ENCODE measurements at regions not wholly inside any gene's neighbourhood (a gene's known extent, or its start where the extent isn't known, plus 50 kb on each side); places are given as distances from the start of the nearest gene placed in this dataset.

DNA sequence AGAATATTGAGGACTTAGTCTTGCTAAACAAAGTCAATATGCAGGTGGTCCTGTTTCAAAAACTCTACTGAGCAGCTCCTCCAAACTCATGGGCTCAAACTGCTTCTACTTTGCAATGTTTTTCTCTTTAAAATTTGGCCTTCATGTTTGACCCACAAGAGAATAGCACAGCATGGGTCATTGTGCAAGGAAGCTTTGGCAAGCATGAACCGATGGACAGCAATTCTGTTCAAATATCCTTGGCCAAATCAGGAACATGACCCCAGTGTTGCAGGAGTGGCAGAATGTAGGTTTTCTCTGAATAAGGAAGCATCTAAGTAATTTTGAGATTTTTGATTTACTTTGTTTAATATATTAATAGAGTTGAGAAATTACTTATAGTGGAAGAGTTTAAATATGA, 477.9 kb downstream of the KCNJ3 start:
- no peak for DNase-seq (ENCODE audit: low read depth in 2 of 2)

DNA sequence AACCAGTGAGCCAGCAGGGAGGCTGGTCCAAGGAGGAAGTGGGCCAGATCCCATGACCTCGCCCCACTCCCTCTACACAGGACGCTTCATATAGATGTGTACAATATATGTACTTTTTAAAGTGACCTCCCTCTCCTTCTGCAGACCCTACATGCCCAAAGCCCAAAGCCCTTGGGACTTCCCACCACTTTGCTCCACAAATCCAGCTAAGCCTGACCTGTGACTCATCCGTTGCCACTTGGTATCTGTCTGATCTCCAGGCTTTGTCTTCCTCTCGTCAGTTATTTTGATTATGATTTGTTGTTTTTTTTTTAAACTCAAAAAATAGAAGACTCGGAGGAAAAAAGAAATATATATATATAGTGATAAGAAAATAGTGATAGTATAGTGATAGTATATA, 470.8 kb downstream of the KCNJ3 start:
- no peak for DNase-seq (ENCODE audit: low read depth in 2 of 2)

DNA sequence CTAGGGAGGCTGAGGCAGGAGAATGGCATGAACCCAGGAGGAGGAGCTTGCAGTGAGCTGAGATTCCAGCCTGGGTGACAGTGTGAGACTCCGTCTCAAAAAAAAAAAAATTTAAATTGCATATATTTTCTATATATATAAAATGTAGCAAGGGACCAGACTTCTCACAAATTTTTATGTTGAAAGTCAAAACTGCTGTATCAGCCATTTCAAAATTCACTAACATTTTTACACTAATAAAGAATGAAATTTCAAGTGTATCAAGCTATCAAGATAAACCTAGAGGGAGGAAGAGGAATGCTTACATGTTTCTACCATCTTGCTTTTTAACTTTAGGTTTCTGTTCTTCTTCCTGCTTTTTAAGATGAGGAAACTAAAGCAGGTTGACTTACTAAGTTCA, 464.0 kb downstream of the KCNJ3 start:
- DNase-seq (ENCODE audit: low read depth in 2 of 2): no peak

DNA sequence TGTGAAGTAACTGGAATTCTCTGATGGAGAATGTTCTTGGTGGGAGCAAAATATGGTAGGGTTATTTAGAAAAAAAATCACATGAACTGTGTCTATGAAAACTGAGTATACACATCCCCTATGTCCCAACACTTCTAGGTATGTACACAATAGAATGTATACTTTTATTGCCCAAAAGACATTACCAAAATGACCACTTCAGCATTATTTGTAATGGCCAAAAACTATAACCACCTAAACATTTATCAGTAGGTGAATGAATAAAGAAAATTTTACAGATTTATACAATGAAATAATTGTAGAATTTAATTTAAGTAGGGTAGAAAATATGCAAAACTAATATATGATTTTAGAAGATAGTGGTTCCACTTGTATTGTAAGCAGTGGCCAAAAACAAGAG, 462.8 kb downstream of the KCNJ3 start:
- DNase-seq (ENCODE audit: low read depth in 2 of 2): no peak

DNA sequence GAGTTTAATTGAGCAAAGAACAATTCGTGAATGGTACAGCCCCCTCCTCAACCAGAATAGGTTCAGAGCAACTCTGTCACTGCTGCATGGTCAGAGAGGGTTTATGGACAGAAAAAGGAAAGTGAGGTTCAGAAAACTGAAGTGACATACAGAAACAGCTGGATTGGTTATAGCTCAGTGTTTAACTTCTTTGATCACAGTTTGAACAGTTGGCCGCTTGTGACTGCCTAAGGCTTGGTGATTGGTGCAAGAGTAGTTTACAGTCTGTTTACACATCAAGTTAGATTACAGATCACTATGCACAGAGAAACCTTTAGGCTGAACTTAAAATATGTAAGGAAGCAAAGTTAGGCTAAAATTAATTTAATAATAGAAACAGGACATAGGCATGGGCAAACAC, 459.2 kb downstream of the KCNJ3 start:
- DNase-seq (ENCODE audit: low read depth in 2 of 2): no peak

DNA sequence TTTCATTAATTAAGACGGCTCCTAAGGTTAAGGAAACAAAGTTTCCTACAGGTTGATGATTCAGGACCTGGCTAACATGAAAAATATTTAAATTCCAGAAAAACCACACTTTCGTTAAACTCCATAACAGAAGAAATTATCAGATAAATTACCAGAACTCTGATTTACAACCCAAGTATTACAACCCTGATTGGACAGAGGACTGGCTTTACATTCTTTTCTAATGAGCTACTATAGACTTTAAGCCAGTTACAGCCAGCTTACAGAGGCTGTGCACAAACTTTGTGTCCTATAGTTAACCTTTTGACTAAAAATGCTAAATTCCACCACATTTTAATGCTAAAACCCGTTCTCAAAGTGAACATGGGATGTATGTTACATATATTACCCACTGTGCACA, 458.6 kb downstream of the KCNJ3 start:
- no peak for DNase-seq (ENCODE audit: low read depth in 2 of 2)

DNA sequence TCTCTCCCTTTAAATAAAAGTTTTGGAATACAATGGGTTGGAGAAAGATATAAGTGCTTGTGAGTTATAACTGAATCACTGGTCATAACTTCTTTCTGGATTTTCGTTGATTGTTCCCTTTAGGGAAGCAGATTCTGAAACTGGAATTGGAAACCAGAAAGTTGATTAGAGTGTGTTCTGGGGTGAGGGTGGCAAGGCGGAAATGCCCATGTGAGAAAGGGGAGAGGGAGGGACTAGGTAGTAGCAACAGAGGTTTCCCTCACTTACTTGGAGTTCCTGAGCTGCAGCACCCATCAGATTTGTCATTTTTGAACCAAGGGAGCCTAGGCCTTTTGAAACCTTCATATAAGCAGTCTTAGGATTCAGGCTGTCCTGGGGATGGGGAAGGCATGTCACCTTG, 453.4 kb downstream of the KCNJ3 start:
- no peak for DNase-seq (ENCODE audit: low read depth in 2 of 2)

DNA sequence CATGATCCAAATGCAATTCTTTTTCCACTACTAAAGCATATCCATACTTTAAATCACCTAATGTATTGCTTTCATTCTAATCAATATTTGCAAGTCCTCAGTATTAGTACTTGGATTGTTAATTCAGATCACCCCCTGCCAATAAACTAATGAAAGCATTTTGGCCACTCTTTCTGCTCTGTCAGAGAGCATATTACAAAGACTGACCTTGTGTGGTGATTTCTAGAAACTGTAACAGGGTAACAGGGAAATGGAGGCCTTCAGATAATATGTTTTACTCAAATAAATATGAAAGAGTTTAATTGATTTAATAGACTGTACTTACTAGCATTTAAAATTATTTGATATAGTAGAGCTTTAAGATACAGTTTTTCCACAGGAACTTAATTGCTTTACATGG, 453.0 kb downstream of the KCNJ3 start:
- no peak for DNase-seq (ENCODE audit: low read depth in 2 of 2)

DNA sequence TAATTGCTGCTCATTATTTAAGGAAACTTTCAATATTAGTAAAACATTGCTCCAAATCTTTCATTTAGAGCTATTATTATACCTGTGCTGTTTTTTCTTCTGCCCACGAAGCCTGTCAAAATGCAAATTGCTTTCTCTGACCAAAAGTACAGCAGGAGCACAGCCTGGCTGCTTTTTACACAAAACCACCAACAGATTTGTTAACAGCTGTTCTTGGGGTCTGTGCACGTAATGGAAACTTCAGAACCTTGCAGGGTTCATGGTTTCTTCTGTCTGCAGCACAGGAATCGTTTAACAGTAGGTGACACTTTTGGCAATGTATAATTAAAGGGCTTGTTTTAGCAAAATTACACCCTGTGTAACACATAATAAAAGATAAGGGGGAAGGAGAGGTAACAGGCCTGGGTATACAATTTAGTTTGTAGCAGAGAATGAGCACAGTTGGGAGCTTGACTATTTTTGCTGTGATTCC, 447.3 kb downstream of the KCNJ3 start:
- no peak for DNase-seq (ENCODE audit: low read depth in 2 of 2)

DNA sequence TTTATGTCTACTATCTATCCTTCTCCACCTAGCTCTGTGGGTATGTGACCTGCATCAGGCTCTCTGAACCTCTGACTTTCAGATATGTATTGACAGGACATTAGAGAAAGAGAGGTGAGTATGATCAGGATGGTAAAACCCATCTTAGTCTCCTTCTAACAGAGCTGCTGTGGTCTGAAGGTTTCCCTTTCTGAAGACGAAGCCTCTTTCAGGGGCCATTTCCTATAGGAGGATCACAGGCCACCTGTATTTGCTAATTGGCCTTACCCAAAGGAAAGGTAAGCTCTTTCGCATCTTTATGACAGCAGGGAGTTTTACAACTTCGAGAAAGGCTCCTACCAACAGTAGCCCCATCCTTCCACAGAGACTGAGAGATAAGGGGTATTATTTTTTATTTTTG, 442.9 kb downstream of the KCNJ3 start:
- no peak for DNase-seq (ENCODE audit: low read depth in 2 of 2)

DNA sequence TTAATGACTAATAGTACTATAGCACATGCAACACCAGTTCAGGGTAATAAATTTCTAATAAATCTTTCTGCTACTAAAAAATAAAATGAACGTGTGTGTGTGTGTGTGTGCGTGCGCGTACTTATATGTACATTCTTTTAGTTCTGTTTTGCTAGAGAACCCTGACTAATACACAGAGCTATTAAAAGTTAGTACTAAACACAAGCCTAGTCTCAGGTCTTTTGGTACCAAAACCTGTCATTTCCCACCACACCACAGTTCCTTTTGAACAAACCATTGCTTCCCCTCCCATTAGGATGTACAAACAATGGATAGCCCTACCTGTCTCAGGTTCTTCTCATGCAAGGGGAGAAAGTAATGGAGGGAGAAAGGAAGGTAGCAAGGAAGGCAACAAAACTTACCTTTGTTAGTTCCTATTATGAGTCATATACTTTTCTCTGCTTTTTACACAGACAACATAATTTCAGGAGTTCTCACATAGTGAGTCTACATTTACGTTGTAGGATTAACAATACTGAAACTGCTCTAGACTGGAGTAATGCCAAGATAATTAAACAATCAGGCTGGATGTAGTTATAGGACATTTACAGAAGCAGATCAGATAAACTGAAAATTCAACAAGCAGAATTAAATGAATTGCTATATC, 427.2 kb downstream of the KCNJ3 start:
- no peak for DNase-seq (ENCODE audit: low read depth in 2 of 2)

DNA sequence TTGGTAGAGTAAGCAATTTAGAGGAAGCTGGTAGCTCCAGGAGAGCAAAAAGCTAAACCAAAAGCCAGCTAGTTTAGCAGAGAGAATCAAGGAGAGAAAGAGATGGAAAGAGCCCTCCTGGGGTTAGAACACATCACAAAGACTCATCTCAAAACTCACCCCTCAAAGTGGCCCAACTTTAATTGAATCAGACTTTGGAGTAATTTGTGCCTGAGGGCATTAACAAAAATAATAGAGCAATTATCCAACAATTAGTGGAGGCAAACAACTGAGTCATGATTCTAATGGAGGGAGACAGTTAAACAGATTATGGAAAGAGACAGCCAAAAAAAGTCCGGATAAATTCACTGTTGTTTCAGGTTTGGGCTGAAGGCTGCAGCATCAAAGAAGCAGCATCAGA, 417.4 kb downstream of the KCNJ3 start:
- DNase-seq (ENCODE audit: low read depth in 2 of 2): no peak

DNA sequence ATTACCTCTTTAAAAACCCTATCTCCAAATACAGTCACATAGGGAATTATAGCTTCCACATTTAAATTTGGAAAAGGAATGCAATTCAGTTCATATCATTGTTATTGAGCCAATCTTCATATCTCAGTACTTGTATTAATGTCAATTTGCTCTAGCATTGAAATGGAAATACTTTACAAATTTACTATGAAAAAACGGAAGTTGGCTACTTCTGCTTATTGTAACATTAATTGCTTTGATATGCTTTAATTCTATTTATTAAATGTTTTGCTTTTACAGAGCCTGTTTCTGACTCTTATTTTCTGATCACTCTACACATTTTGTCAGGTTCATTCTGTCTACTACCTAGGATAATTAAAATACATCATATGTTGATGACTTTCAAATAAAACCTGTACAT, 412.6 kb downstream of the KCNJ3 start:
- DNase-seq (ENCODE audit: low read depth in 2 of 2): no peak

DNA sequence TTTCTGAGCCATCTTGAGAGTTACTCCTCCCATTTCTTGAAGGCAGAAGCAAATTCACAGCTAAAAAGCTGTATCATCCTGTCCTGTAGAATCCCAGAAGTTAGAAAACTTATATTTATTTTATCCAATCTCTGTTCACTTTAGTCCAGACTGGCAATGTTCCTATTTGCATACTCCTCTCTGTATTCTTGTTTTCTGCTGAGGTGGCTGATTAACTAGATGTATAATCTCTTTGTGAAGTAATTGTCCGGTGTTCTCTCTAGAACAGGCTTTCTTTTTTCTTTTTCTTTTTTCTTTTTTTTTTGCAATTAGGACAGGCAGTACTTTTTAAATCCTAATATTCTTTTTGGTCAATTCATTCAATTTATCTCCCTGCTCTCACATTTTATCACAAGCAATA, 411.0 kb downstream of the KCNJ3 start:
- no peak for DNase-seq (ENCODE audit: low read depth in 2 of 2)

DNA sequence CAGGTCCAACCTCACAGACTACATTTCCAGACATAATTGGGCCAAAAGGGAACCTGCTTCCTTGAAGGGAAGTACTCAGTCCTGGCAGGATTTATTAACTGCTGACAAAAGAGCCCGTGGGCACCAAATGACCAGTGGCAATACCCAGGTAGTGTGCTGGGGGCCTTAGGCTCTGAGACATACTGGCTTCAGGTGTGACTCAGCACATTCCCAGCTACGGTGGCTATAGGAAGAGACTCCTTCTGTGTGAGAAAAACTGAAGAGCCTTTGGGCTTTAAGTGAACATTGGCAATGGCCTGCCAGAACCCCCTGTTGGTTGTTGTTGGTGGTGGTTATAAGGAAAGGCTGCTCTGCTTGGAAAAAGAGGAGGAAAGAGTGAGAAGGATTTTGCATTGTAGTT, 401.8 kb downstream of the KCNJ3 start:
- no peak for DNase-seq (ENCODE audit: low read depth in 2 of 2)

DNA sequence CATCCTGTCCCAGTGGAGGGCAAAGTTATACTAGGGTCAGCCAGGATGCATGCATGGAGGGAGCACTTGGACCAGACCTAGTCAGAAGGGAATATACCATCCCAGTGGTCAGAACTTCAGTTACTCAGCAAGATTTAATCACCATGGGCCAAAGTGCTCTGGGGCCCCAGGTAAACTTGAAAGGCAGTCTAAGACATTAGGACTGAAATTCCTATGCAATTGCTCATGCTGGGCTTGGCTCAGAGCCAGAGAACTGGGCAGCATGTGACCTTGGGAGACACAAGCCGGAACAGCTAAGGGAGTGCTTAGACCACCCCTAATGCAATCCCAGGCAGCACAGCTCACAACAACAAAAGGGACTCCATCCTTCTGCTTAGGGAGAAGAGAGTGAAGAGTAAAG, 401.3 kb downstream of the KCNJ3 start:
- no peak for DNase-seq (ENCODE audit: low read depth in 2 of 2)

DNA sequence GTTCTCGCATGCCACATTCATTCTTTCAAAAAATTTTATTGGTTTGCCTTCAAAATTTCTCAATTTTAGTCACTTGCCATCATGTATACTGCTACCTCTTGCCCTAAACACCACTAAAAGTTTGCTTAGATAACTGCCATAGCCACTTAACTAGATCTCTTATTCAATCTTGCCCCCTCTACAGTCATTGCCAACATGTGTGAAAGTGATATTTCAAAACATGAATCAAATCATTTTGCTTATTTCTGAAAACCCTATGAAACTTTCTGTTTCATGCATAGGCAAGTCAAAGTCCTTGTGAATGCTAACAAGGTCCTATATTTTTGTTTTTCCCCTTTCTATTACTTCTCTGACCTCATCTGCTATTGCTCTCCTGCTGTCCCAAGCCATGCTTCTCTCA, 397.1 kb downstream of the KCNJ3 start:
- DNase-seq (ENCODE audit: low read depth in 2 of 2): no peak

DNA sequence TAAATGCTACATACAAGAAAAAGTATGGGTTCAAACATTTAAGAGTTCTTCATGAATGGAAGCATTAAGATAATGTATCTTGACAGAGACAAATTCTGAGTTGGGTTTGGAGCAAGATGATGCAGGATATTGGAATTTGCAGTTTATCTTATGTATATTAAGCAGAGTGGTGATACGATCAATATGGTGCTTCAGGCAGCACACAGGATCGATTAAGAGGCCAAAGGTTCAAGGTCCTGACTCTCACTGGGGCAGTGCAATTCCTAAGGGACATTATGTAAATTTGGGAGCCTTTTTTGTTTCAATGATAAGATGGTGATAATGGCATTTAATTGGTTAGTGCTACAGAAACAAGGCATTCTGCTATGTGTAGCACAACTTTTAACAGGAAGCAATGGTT, 381.9 kb downstream of the KCNJ3 start:
- no peak for DNase-seq (ENCODE audit: low read depth in 2 of 2)

DNA sequence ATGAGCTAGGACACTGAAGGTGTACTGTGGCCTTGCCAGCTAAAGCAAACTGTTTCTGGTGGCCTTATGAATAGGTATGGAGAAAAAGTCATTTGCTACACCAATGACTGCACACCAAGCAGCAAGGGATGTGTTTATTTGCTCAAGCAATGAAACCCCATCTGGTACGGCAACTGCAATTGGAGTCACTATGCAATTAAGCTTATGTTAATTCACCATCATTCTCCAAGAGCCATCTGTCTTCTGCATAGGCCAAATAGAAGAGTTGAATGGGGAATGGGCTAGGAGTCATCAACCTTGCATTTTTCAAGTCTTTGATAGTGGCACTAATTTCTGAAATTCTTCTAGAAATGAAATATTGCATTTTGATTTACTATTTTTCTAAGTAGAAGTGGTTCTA, 372.0 kb downstream of the KCNJ3 start:
- no peak for DNase-seq (ENCODE audit: low read depth in 2 of 2)

DNA sequence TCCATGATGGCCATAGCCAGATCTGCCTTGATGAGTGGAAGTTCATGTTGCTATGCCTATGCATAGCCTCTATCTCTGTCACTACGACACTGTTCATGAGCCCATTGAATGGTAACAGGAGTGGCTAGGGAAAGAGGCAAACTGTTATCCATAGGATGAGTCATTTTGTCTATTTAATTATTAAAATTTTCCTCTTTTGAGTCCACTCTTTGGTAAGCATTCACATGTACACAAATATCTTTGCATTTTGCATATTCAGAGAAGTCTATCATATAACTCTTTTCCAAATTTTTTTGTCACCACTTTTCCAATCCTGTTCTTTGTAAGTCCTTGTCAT, 364.4 kb downstream of the KCNJ3 start:
- no peak for DNase-seq (ENCODE audit: low read depth in 2 of 2)

DNA sequence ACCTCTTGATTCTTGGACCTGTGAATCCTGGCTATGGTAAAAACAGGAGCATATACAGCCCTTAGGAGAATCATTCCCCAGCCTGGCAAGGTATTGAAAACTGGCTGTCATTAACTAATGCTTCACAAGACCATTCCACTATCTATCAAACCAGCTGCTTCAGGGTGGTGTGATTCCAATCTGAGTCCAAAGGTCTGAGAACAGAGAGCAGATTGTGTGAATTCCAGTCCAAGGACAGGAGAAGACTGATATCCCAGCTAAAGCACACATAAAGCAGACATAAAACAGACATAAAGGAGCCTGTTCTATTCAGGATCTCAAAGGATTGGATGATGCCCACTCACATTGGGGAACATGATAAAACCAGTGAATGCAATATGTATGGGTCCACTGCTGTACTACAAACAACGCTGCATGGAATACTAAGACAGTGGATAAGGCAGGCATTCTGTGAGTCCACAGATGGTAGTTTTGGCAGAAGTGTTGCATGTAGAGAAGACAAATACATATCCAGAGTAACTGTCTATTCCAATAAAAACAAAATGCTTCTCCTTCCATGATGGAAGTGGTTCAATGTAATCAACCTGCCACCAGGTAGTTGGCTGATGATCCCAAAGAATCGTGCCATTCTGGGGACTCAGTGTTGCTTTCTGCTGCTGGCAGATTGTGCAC, 363.9 kb downstream of the KCNJ3 start:
- no peak for DNase-seq (ENCODE audit: low read depth in 2 of 2)

DNA sequence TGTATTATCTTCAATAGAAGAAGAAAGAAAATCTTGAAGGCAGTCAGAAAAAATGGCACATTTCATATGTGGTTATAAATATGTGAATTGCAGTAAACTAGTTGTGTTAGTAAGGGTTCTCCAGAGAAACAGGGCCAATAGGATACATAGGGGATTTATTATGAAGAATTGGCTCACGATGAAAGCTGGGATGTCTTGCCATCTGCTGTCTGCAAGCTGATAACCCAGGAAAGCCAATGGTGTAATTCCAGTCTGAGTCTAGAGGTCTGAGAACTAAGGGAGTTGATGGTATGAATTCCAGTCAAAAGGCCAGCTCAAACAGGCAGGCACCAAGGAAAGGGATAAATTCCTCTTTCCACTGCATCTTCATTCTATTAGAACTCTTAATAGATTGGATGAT, 362.4 kb downstream of the KCNJ3 start:
- DNase-seq (ENCODE audit: low read depth in 2 of 2): no peak

DNA sequence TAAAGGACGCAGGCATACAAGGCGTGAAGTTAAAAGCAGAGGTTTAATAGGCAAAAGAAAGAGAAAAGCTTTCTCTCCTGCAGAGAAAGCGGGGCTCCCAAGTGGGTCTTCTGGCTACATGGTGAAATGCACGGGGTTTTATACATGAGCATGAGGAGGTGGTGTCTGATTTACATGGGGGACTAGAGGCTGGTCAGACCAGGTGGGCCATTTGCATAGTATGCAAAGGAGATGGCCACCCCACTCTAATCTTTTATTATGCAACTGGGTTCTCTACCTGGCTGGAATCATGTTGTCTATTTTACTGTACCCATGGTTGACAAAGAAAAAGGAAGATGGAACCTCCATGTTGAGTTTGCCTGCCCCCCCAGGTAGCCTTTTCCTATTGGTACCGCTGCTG, 356.2 kb downstream of the KCNJ3 start:
- no peak for DNase-seq (ENCODE audit: low read depth in 2 of 2)

DNA sequence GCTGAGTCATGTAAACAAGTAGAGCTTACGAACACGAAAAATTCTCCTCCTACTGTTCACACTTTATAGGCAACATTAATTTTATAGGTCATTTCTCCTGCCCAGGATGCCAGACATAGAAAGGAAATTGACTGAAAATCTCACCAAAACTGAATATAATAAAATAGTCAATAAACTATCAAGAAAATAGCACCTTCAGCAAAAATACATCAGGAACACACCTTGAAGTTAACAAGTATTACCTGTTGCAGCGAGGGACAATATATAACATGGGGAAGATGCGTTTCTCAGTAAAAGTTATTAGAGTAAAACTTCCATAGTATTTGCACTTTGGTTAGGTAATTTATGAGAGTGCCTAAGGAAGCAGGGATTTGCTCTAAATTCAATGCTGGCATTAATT, 344.6 kb downstream of the KCNJ3 start:
- no peak for DNase-seq (ENCODE audit: low read depth in 2 of 2)

Data from lung microvascular endothelial cell (primary cell).